GM06990 (cell line): ENCODE measurements at regions not wholly inside any gene's neighbourhood (a gene's known extent, or its start where the extent isn't known, plus 50 kb on each side); places are given as distances from the start of the nearest gene placed in this dataset.
"Not testable (repeated sequence)": the region's sequence is repeated elsewhere in the genome, so short reads cannot be mapped to it uniquely, and the experiment has no call there.

Source experiments
- DNase-seq: peaks from one replicate; pipeline ENCODE4 v3.0.0-alpha.2; 2011; ENCODE audit not compliant: insufficient read length; ENCODE audit errors: extremely low read depth
- H3K27me3 ChIP-seq: replicated peaks from 2 replicates; pipeline ENCODE4 v1.6.0; 2011; ENCODE audit warnings: low read length; ENCODE audit not compliant: control insufficient read depth, insufficient read depth
- H3K36me3 ChIP-seq: 2 replicates; pipeline ENCODE4 v1.5.1; 2011; ENCODE audit warnings: low read length; ENCODE audit not compliant: control insufficient read depth, insufficient read depth
- H3K4me3 ChIP-seq: replicated peaks from 2 replicates; pipeline ENCODE4 v1.5.1; 2011; ENCODE audit warnings: low read depth, mild to moderate bottlenecking, control low read depth, low read length
- TF ChIP-seq, protein P1 (sequence below): IDR thresholded peaks from 2 replicates; pipeline ENCODE4 v1.5.1; 2011; ENCODE audit warnings: low read length, control low read depth, mild to moderate bottlenecking, inconsistent platforms; ENCODE audit not compliant: insufficient read depth, poor library complexity, severe bottlenecking

DNA sequence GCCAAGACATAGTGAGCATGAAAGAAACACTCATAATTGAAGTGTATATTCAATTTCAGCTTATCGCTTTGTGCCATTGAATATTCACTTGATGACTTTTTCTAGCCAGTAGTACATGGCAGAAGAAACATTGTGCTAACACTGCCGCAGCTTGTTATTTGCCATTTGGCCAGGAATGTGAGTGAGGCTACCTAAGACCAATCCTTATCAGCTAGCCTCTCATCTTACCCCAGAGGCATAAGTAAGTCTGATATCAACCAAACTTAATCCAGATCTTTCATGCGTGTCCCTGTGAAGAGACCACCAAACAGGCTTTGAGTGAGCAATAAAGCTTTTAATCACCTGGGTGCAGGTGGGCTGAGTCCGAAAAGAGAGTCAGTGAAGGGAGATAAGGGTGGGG is 586.0 kb upstream of the MBL2 start:
- Histone ChIP-seq H3K36me3 (no peaks in the 10 kb centered on the region), H3K4me3 (no peak overlapping the region), H3K27me3 (no peaks in the 10 kb centered on the region)
- TF ChIP-seq, protein P1, sequence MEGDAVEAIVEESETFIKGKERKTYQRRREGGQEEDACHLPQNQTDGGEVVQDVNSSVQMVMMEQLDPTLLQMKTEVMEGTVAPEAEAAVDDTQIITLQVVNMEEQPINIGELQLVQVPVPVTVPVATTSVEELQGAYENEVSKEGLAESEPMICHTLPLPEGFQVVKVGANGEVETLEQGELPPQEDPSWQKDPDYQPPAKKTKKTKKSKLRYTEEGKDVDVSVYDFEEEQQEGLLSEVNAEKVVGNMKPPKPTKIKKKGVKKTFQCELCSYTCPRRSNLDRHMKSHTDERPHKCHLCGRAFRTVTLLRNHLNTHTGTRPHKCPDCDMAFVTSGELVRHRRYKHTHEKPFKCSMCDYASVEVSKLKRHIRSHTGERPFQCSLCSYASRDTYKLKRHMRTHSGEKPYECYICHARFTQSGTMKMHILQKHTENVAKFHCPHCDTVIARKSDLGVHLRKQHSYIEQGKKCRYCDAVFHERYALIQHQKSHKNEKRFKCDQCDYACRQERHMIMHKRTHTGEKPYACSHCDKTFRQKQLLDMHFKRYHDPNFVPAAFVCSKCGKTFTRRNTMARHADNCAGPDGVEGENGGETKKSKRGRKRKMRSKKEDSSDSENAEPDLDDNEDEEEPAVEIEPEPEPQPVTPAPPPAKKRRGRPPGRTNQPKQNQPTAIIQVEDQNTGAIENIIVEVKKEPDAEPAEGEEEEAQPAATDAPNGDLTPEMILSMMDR, result no peak
- no peak for DNase-seq

DNA sequence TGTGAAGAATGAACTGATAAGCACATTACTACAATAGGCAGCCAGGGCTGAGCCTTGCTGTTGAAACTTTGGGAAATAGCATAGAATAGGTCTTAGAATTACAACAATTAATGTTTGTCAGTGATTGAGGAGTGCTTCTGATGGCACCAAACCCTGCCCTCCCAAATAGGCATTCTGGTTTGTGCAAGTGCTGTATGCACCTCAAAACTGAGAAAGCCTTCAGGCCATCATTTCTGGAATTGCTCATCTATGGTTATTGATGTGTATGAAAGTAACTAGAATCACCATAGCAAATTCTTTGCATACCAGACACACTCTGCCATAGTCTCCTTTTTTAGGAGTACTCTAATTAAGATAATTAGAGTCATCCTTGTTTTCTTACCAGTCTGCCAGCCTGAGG is 585.0 kb upstream of the MBL2 start:
- no peak overlapping the region for H3K4me3 ChIP-seq
- H3K27me3 ChIP-seq, result no peaks in the 10 kb centered on the region
- DNase-seq, result no peak
- H3K36me3 ChIP-seq, result no peaks in the 10 kb centered on the region
- TF ChIP-seq, protein P1, result no peak

DNA sequence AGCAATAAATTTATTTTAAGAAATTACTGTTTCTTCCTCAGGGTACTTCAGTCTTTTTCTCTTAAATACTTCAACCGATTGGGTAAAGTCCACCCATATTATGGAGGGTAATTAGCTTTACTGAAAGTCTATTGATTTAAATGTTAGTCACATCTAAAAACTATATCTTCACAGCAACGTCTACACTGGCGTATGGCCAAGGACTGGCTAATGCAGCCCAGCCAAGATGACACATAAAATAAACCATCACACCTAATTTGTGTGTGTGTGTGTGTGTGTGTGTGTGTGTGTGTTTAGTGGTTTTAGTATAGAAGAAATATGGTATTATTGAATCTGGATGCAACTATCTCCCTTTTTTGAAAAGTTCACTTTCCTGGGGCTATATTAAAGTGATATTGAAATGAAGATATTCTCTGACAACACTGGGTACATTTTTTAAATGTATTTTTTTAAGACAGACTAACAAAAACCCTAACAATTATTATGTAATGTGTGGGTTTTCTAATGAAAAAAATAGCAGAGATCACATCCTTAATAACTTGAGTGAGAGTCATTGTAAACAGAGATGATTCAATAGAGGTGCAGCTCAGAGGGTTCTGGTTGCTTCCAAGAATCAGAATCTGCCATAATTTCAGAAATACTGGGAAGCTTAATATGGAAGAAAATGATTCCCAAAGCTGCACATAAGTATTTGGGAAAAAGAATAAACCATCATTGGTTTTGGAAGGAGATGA is 584.2 kb upstream of the MBL2 start:
- Histone ChIP-seq H3K4me3 (no peak overlapping the region), H3K27me3 (no peaks in the 10 kb centered on the region), H3K36me3 (no peaks in the 10 kb centered on the region)
- DNase-seq, result no peak
- TF ChIP-seq, protein P1, result no peak

DNA sequence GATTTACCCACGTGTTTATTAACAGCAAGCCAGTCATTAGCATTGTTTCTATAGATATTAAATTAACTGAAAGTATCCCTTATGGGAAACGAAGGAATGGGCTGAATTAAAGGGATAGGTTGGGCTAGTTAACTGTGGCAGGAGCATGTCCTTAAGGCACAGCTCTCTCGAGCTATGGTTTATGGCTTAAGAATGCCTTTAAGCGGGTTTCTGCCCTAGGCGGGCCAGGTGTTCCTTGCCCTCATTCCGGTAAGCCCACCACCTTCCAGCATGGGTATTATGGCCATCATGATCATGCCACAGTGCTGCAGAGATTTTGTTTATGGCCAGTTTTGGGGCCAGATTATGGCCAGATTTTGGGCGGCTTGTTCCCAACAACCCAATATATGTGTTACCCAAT is 569.9 kb upstream of the MBL2 start:
- DNase-seq, H3K4me3 ChIP-seq, H3K36me3 ChIP-seq, H3K27me3 ChIP-seq: not testable (repeated sequence)

DNA sequence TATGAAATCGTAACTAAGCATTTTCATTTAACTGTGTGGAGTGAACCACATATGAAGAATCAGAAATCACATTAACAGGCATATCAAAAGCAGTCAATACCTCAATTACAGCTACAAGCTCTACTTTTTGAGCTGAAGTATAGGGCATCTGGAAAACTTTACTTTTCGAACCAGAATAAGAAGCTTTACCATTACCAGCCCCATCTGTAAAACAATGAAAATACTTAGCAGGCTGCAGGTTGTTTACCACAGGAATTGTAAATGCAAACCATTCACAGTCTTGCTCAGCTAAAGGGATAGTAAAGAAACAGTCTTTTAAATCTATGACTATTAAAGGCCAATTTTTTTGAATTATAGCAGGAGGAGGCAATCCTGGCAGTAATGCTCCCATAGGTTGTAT is 565.6 kb upstream of the MBL2 start:
- not testable (repeated sequence) for H3K4me3 ChIP-seq, H3K36me3 ChIP-seq, H3K27me3 ChIP-seq, DNase-seq

DNA sequence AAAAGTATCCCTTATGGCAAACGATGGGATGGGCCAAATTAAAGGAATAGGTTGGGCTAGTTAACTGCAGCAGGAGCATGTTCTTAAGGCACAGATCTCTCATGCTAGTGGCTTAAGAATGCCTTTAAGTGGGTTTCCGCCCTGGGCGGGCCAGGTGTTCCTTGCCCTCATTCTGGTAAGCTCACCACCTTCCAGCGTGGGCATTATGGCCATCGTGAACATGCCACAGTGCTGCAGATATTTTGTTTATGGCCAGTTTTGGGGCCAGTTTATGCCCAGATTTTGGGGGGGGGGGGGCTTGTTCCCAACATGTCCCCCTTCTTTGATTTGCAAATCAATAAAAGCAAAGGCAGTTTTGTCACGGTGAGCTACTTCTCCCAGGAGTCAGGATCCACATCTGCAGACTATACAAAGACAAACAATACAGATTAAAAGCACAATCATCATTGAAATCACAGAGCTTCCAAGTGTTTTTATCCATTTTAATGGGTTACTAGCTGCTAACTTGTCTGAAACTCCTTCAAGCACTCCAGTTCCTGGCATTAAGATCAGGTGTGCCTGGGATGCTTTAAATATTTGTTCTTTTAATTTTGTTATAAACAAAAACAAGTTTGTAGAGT is 563.3 kb upstream of the MBL2 start:
- not testable (repeated sequence) for H3K36me3 ChIP-seq, H3K27me3 ChIP-seq, H3K4me3 ChIP-seq, DNase-seq

DNA sequence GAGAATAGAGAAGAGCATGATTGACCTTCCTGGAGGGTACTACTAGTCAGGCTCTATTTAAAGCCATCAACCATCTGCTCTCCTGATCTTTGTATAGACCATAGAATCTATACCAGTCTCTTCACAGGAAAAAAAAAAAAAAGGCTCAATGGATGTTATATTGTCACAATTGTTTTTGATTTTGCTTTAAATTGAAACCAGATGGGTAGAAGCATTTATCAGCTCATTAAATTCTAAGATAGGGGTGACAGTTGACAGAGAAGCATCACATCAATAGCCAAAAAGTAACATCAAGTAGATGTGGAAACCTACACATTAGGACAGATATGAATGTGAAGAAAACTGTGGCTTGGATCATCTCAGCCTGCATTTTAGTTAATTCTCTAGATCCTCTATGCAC is 558.9 kb upstream of the MBL2 start:
- no peak for DNase-seq
- Histone ChIP-seq H3K27me3 (no peaks in the 10 kb centered on the region), H3K4me3 (no peak overlapping the region), H3K36me3 (no peaks in the 10 kb centered on the region)
- TF ChIP-seq, protein P1, result no peak

DNA sequence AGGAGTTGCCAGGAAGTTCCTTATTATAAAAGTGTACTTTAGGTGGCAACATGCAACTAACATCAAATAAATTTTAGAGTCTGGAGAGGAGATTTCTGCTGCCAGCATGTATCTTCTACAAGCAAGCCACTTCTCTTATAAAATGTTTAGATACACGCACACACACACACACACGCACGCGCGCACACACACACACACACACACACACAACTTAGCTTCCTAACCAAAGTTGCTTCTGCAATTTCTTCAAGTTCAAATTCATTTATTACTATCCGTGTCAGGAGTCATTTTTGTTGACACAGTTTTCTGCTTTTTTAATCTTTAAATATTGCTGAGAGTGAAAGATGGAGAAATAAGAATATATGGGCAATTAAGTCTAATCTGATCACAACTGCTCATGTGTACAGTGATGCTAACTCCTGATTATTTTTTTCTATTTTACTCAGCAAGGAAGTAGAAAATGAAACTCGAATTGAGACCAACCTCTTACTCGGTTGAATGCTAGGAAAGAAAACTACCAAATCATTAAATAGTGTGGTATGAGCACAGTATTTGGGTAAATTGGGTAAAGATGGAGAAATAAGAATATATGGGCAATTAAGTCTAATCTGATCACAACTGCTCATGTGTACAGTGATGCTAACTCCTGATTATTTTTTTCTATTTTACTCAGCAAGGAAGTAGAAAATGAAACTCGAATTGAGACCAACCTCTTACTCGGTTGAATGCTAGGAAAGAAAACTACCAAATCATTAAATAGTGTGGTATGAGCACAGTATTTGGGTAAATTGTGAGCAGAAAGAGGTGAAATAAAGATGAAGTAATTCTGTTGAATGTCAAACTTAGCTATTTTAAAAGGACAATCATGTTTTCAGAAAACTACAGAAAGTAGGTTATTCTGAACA is 554.1 kb upstream of the MBL2 start:
- DNase-seq, H3K27me3 ChIP-seq, H3K4me3 ChIP-seq, H3K36me3 ChIP-seq: not testable (repeated sequence)
